Memory B cell (primary cell): ENCODE measurements at regions not wholly inside any gene's neighbourhood (a gene's known extent, or its start where the extent isn't known, plus 50 kb on each side); places are given as distances from the start of the nearest gene placed in this dataset.

ENCODE experiments used
- ATAC-seq: fragments of 150-1000 bp; cut with Tn5 transposase; 2 replicates; pipeline ENCODE4 v1.10.0; 2021; ENCODE audit warnings: low read depth, mild to moderate bottlenecking, moderate library complexity
- DNase-seq, 2 donors: peaks; one replicate each; pipeline ENCODE4 v3.0.0; 2022; ENCODE audit warnings: low spot score in 2 of 2
- H3K27ac Mint-ChIP-seq: one replicate; pipeline ENCODE4 v1.8.0; 2022; ENCODE audit warnings: mild to moderate bottlenecking, moderate library complexity, mixed read lengths
- H3K27me3 Mint-ChIP-seq: one replicate; pipeline ENCODE4 v1.8.0; 2022; ENCODE audit warnings: mixed read lengths
- H3K36me3 Mint-ChIP-seq: one replicate; pipeline ENCODE4 v1.8.0; 2022; ENCODE audit warnings: mild to moderate bottlenecking, mixed read lengths
- H3K4me1 Mint-ChIP-seq: one replicate; pipeline ENCODE4 v1.8.0; 2022; ENCODE audit warnings: mixed read lengths
- H3K4me3 Mint-ChIP-seq: one replicate; pipeline ENCODE4 v1.8.0; 2022; ENCODE audit warnings: mild to moderate bottlenecking, moderate library complexity, mixed read lengths
- H3K9me3 Mint-ChIP-seq: one replicate; pipeline ENCODE4 v1.8.0; 2022; ENCODE audit warnings: mixed read lengths

DNA sequence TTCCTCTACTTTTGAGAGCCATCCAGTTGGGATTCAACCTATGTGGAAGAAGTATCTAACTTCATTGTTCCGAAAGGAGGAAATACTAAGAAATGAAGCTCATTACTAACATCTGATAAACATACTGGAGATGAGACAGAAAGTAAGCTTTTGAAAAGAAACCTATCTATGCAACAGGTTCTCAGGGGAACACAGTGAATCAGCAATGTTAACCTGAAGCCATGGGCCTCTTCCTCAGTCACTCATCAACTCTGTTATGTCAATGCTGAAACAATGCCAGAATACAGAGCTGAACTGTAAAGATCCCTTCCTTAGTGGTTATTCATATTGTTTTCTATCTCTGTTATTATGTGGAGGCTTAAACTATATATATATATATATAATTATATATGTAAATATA is 55.5 kb upstream of the ESRRG start:
- Mint-ChIP-seq H3K4me3 (no peak overlapping the region), H3K27me3 (no peaks in the 10 kb centered on the region), H3K27ac (no peak overlapping the region), H3K9me3 (no peaks in the 10 kb centered on the region), H3K4me1 (no peaks in the 10 kb centered on the region), H3K36me3 (no peaks in the 10 kb centered on the region)
- DNase-seq = no peak
- ATAC-seq = no peak

DNA sequence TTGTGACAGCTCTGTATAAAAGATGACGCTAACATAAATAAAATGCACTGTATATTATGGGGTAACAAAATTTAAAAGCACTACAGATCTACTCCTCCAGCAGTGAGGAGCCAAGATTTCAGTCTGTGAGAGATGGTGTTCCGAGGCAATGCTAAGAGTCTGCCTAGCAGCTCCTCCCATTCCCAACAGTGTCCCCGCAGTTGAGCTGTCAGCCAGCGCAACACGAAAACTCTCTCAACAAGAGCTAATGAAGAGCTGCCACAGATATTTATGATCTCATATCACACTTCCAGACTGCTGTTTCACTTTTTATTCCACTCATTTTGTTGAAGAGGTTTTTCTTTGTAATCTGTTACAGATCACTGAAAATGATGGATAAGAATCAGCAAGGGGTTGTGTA is 53.9 kb upstream of the ESRRG start:
- Mint-ChIP-seq H3K27ac (no peak overlapping the region), H3K4me3 (no peak overlapping the region), H3K36me3 (no peaks in the 10 kb centered on the region), H3K4me1 (no peaks in the 10 kb centered on the region), H3K27me3 (no peaks in the 10 kb centered on the region), H3K9me3 (no peaks in the 10 kb centered on the region)
- DNase-seq (no peak), ATAC-seq (no peak)
